K562 (cell line): ENCODE measurements at regions not wholly inside any gene's neighbourhood (a gene's known extent, or its start where the extent isn't known, plus 50 kb on each side); places are given as distances from the start of the nearest gene placed in this dataset.

ENCODE experiments used
- ATAC-seq: fragments of 200-7000 bp; cut with Tn5 transposase; 3 replicates; pipeline ENCODE4 v1.9.1; 2020; ENCODE audit warnings: moderate library complexity
- BruUV-seq: library from RNA; stranded (reverse); fragments of 400-500 nt; replicated peaks from 2 replicates; lab custom pipeline; 2021; lab: Mats Ljungman, UMichigan
- CTCF ChIA-PET: fragments of 300-600 bp; formaldehyde crosslinking; extraction: SDS; loops from one replicate; lab custom pipeline; 2021; ENCODE audit warnings: low intra/inter-chr PET ratio; lab: Yijun Ruan, JAX
- POLR2A ChIA-PET: fragments of 300-600, 350-650 bp; sonication (Branson Sonifier 250); formaldehyde crosslinking; extraction: SDS; loops from one replicate; lab custom pipeline; 2021; ENCODE audit warnings: antibody characterized with exemption, inconsistent platforms; lab: Yijun Ruan, JAX
- DNase-seq, 4 experiments: peaks; one replicate each; pipeline versions ENCODE4 v3.0.0 to v3.0.0-alpha.2; 2011 to 2018; ENCODE audit warnings: low spot score in 3 of 4, mixed read lengths in 3 of 4; ENCODE audit errors: extremely low read depth in 1 of 4
- FAIRE-seq: peaks from 2 replicates; lab custom pipeline; 2011; peaks lifted over from hg19 to GRCh38; lab: Jason Lieb, UNC
- H2AFZ ChIP-seq: 2 replicates; pipeline ENCODE4 v1.6.0; 2011; ENCODE audit warnings: low read depth, low read length, control low read depth, inconsistent platforms
- H3K27ac ChIP-seq: fragments of 200-600 bp; 3 replicates; pipeline ENCODE4 v1.8.0; 2011; ENCODE audit warnings: low read depth, mild to moderate bottlenecking, control low read depth, inconsistent platforms, low read length, moderate library complexity, mixed read lengths; ENCODE audit errors: extremely low read depth
- H3K27me3 ChIP-seq, 2 experiments: fragments of 300-600 bp in 1 of 2; 2 replicates in 1 of 2; 3 replicates in 1 of 2; pipeline versions ENCODE4 v1.6.0 to v1.8.0; 2011; ENCODE audit warnings: inconsistent platforms in 2 of 2, low read length in 2 of 2, mild to moderate bottlenecking in 1 of 2, mixed read lengths in 1 of 2, moderate library complexity in 1 of 2; ENCODE audit not compliant: control insufficient read depth in 2 of 2, insufficient read depth in 2 of 2
- H3K36me3 ChIP-seq: fragments of 300-600 bp; 3 replicates; pipeline ENCODE4 v1.8.0; 2011; ENCODE audit warnings: mild to moderate bottlenecking, low read length, inconsistent platforms; ENCODE audit not compliant: control insufficient read depth, insufficient read depth
- H3K4me1 ChIP-seq, 2 experiments: fragments of 200-600 bp in 1 of 2; replicated peaks in 1 of 2; 2 replicates in 1 of 2; 3 replicates in 1 of 2; pipeline versions ENCODE4 v1.5.1 to v1.8.0; 2011; ENCODE audit warnings: inconsistent platforms in 2 of 2, low read length in 2 of 2, mild to moderate bottlenecking in 1 of 2, mixed read lengths in 1 of 2, moderate library complexity in 1 of 2; ENCODE audit not compliant: control insufficient read depth in 2 of 2, insufficient read depth in 2 of 2
- H3K4me2 ChIP-seq: 2 replicates; pipeline ENCODE4 v1.6.1; 2011; ENCODE audit warnings: low read length, control low read depth, inconsistent platforms, mixed read lengths; ENCODE audit not compliant: insufficient read depth
- H3K4me3 ChIP-seq: fragments of 200-600 bp; sonication (generic), shearing (Covaris generic); 2 replicates; pipeline ENCODE4 v1.5.1; 2016; ENCODE audit warnings: control low read depth, inconsistent platforms
- H3K79me2 ChIP-seq: fragments of 200-600 bp; 3 replicates; pipeline ENCODE4 v1.8.0; 2011; ENCODE audit warnings: low read length, inconsistent platforms; ENCODE audit not compliant: control insufficient read depth, insufficient read depth
- H3K9ac ChIP-seq, 2 experiments: 2 replicates each; pipeline versions ENCODE4 v1.6.0 to v1.6.1; 2011; ENCODE audit warnings: low read depth in 2 of 2, low read length in 2 of 2, control low read depth in 1 of 2, inconsistent platforms in 1 of 2, mild to moderate bottlenecking in 1 of 2, mixed read lengths in 1 of 2; ENCODE audit not compliant: insufficient read depth in 1 of 2
- H3K9me1 ChIP-seq: one replicate; pipeline ENCODE4 v1.6.0; 2011; ENCODE audit warnings: inconsistent platforms, mild to moderate bottlenecking, low read length, moderate library complexity; ENCODE audit not compliant: control insufficient read depth, insufficient read depth
- H3K9me3 ChIP-seq: replicated peaks from 2 replicates; pipeline ENCODE4 v1.5.1; 2011; ENCODE audit warnings: low read depth, low read length, inconsistent platforms; ENCODE audit not compliant: control insufficient read depth, insufficient read depth
- H4K20me1 ChIP-seq: replicated peaks from 2 replicates; pipeline ENCODE4 v1.6.1; 2011; ENCODE audit warnings: low read length, inconsistent platforms, mixed read lengths; ENCODE audit not compliant: control insufficient read depth, insufficient read depth
- EZH2 ChIP-seq: IDR thresholded peaks from 2 replicates; pipeline ENCODE4 v1.6.1; 2012; ENCODE audit warnings: low read depth, mild to moderate bottlenecking, inconsistent platforms, low read length, borderline replicate concordance
- MTA3 ChIP-seq: fragments of 450-650 bp; formaldehyde crosslinking; IDR thresholded peaks from 2 replicates; pipeline ENCODE4 v1.6.1; 2017; ENCODE audit warnings: mild to moderate bottlenecking, borderline replicate concordance
- XRCC3 ChIP-seq: fragments of 450-650 bp; IDR thresholded peaks from 2 replicates; pipeline ENCODE4 v1.6.1; 2017; ENCODE audit warnings: mild to moderate bottlenecking, moderate library complexity
- ZNF316 ChIP-seq: fragments of 450-650 bp; IDR thresholded peaks from 2 replicates; pipeline ENCODE4 v1.6.1; 2016
- WGBS: fragments of 100-300 bp; shearing (Covaris generic); methylation state at CpG from one replicate; pipeline ENCODE4 v1.1.6; 2016; ENCODE audit warnings: low coverage, mixed read lengths; ENCODE audit not compliant: insufficient coverage; ENCODE audit errors: missing lambda C conversion rate; 5-methylcytosine and 5-hydroxymethylcytosine counted together
- in situ Hi-C: fragments of 300-500 bp; cut with MboI; formaldehyde crosslinking; loops from 4 replicates; pipeline ENCODE4 v1.15.0; 2018; ENCODE audit warnings: inconsistent platforms, mixed read lengths
- intact Hi-C: fragments of 100-400 bp; cut with micrococcal nuclease; formaldehyde crosslinking; loops from 2 replicates; pipeline ENCODE4 v1.14.2; 2022

GRCh38 chr17:72271603-72272002 lies 150.8 kb downstream of the SOX9 start:
- FAIRE-seq: no peak
- Histone ChIP-seq H3K79me2 (no peaks in the 10 kb centered on the region), H3K4me2 (no peak overlapping the region), H3K4me3 (no peak overlapping the region), H3K9ac (no peak overlapping the region), H2AFZ (no peak overlapping the region), H3K36me3 (no peaks in the 10 kb centered on the region), H3K4me1 (no peaks in the 10 kb centered on the region), H4K20me1 (no peaks in the 10 kb centered on the region), H3K27ac (no peak overlapping the region), H3K27me3 (no peaks in the 10 kb centered on the region), H3K9me1 (no peaks in the 10 kb centered on the region), H3K9me3 (no peaks in the 10 kb centered on the region)
- intact Hi-C loops: no loop called here
- in situ Hi-C loops: no loop called here
- BruUV-seq: no TSS peak
- ChIA-PET CTCF (no interaction called here), POLR2A (no interaction called here)
- ATAC-seq: no peak
- DNase-seq: no peak
- WGBS: no CpG with 5 or more reads among the region's 1 CpG
- TF ChIP-seq ZNF316 (0 out of 2 replicates have a peak, but pooled peaks have one; percentile 6), MTA3 (no peak)

GRCh38 chr17:72273289-72274056 lies 152.7 kb downstream of the SOX9 start:
- ChIA-PET POLR2A (no interaction called here), CTCF (no interaction called here)
- intact Hi-C loops: no loop called here
- no peak overlapping the region for H3K4me2 ChIP-seq
- H3K27me3 ChIP-seq: no peaks in the 10 kb centered on the region
- H2AFZ ChIP-seq: no peak overlapping the region
- no peak for ATAC-seq
- no peak for TF ChIP-seq XRCC3
- no peak for TF ChIP-seq EZH2
- no peaks in the 10 kb centered on the region for H3K36me3 ChIP-seq
- no peaks in the 10 kb centered on the region for H3K4me1 ChIP-seq
- no peaks in the 10 kb centered on the region for H4K20me1 ChIP-seq
- H3K4me3 ChIP-seq: no peak overlapping the region
- BruUV-seq: no TSS peak
- no peak overlapping the region for H3K27ac ChIP-seq
- no peaks in the 10 kb centered on the region for H3K79me2 ChIP-seq
- no peak overlapping the region for H3K9ac ChIP-seq
- under 1% methylated on average over 10 of the region's 10 CpGs for WGBS
- FAIRE-seq: no peak
- H3K9me1 ChIP-seq: no peaks in the 10 kb centered on the region
- no peaks in the 10 kb centered on the region for H3K9me3 ChIP-seq
- in situ Hi-C loops: no loop called here
- DNase-seq: no peak
